HG02938 (cell line): ENCODE measurements at regions not wholly inside any gene's neighbourhood (a gene's known extent, or its start where the extent isn't known, plus 50 kb on each side); places are given as distances from the start of the nearest gene placed in this dataset.

Experiments used
- ATAC-seq: cut with Tn5 transposase; IDR thresholded peaks from one replicate; pipeline ENCODE4 v1.9.1; 2021; ENCODE audit warnings: mild to moderate bottlenecking, moderate library complexity; ENCODE audit not compliant: unreplicated experiment

- no peak for ATAC-seq
These were observed 182.2 kb downstream of the ABCC12 start for GRCh38 chr16:47973552-47973951.

GRCh38 chr16:47972246-47972985 is 183.4 kb downstream of the ABCC12 start:
- ATAC-seq: no peak

DNA sequence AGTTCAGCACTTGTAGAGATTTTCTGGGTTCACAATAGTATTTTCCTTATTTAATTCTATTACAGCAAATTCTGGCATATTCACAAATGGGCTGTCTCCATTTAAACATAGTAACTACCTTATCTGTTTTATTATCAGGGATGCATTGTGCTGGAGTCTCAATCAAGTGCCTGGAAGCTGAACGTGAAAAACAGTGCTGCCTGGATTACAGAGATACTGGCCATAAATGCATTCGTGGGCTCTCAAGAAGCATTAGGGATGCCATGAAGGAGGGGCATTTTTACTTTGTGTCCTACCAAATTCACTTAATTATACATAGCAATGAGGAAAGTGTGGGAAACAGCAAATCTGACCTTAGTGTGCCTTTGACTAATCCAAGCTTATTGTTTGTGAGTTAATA is 184.6 kb downstream of the ABCC12 start:
- ATAC-seq: no peak

GRCh38 chr16:47970291-47970931 is 185.4 kb downstream of the ABCC12 start:
- no peak for ATAC-seq

GRCh38 chr16:47967374-47967773 is 188.4 kb downstream of the ABCC12 start:
- ATAC-seq: no peak

GRCh38 chr16:47966325-47966724 is 189.5 kb downstream of the ABCC12 start:
- ATAC-seq: no peak

GRCh38 chr16:47965439-47965838 is 190.4 kb downstream of the ABCC12 start:
- ATAC-seq: no peak

DNA sequence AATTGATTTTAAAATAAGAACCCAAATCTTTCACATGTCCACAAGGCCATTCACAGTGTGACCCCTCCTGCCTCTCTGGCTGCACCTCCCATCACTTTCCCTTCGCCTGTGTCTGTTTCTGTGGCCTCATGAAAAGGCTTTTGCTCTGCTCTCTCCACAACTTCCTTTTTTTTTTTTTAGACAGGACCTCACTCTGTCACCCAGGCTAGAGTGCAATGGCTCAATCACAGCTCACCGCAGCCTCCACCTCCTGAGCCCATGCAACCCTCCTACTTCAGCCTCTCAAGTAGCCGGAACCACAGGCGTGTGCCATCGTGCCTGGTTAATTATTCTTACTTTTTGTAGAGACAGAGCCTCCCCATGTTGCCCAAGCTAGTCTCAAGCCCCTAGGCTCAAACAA is 197.1 kb downstream of the ABCC12 start:
- no peak for ATAC-seq

- ATAC-seq: no peak
These were observed 198.9 kb downstream of the ABCC12 start for GRCh38 chr16:47956916-47957315.

GRCh38 chr16:47949714-47950113 is 206.1 kb downstream of the ABCC12 start:
- no peak for ATAC-seq

DNA sequence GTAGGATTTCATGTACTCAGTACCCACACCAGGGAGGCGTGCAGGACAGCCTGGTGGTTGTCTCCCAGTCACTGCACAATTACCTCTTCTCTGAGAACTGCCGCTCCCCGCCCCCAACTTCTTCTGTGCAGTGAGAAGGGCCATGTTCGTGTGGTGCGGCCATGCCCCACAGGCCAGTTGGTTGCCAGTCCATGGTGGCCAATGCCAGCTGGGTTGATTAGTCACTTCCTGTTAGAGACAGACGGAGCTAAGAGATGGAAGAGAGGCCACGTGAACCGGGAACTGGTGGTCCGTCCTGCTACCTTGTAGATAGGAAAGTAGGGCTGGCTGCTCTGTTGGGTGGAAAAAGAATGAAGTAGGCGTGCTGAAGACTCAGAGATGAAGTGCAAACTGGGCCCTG is 206.5 kb downstream of the ABCC12 start:
- ATAC-seq: no peak

GRCh38 chr16:47947723-47948122 is 208.1 kb downstream of the ABCC12 start:
- no peak for ATAC-seq

DNA sequence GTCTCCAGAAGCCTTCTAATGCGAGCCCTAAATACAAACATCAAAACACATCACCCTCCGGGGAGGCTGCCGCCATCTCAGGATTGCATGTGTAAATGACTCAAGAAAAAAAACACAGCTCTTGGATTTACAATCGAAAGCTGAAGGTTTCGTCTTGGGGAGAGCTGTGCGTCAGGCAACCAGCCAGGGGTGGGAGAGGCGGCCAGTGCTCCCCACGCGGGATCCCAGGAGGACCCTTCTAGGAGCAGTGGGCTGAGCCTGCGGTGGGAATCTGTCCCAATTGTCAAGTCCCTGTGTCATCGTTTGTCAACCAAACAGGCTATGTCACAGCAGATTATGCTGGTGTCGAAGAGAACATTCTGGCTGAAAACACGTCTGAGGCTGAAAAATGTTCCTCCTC is 209.7 kb downstream of the ABCC12 start:
- no peak for ATAC-seq

- ATAC-seq: no peak
These were observed 211.2 kb downstream of the ABCC12 start for GRCh38 chr16:47944589-47944988.

DNA sequence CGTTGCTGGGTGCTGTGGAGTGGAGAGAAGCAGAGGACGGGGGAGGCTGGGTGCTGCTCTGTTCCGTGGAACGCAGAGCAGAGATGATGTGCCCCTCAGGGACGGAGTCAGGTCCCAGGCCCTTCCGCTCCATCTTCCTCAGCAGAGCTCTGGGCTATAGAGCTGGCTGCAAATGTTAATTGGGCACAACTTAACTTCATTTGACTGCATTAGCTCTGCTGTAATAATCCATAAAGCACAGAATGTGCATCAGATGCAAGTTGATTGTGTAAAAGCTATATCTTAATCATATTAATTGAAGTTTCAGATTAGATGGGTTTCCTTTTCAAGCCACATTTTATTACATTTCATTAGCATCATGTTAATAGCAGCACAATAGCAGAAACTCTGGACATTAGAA is 212.6 kb downstream of the ABCC12 start:
- ATAC-seq: no peak

GRCh38 chr16:47940466-47940865 is 215.3 kb downstream of the ABCC12 start:
- no peak for ATAC-seq

GRCh38 chr16:47939680-47940079 is 216.1 kb downstream of the ABCC12 start:
- no peak for ATAC-seq

DNA sequence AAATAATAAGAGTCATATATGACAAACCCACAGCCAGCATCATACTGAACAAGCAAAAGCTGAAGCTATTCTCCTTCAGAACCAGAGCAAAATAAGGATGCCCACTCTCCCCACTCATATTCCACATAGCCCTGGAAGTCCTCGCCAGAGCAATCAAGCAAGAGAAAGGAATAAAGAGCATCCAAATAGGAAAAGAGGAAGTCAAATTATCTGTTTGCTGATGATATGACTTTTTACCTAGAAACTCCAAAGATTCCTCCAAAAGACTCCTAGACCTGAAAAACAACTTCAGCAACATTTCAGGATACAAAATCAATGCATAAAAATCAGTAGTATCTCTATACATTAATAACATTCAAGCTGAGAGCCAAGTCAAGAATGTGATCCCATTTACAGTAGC is 217.5 kb downstream of the ABCC12 start:
- ATAC-seq: no peak

- no peak for ATAC-seq
These were observed 227.8 kb downstream of the ABCC12 start for GRCh38 chr16:47928008-47928407.

DNA sequence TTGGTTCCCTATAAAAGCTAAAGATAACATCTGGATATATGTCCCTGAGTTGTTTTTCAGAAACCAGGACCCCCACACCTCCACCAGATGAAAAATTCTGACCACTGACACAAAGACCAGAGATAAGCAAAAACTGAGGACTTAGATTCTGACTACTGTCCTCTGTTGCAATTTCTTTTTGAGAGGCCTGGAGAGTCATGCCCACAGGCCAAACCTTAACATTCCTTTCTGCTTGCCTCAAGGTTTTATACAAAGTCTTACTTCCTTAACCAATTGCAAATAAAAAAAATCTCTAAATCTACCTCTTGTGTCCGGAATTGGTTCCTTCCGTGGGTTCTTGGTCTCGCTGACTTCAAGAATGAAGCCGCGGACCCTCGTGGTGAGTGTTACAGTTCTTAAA is 228.5 kb downstream of the ABCC12 start:
- no peak for ATAC-seq

DNA sequence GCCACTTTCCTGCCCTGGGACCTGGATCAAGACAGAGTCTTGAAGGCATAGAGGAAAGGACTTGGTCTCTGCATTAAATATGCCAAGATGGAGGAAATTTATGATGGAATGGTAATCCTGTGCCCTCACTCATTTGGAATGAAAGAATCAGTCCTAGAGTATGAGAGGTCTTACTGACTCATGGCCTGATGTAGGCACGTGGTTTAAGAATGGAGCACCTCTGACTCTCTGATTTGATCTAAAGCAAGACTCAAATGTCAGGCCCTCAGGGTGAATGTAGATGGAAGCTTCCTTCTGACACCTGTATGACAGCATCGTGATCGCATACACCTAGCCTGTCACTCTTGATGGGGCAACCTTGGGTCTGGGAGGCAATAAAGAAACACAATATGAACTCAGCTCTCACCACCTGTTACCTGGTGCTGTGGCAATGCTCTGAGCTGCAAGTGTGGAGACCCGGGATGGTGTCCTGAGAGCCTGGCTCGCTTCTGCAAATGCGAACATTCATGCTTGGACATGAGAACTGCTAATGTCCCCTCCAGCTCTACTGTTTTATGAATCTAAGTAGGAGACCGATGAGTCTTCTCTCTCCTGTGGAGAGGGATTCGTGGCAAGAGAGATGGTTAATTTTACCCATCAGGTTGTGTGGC is 229.9 kb downstream of the ABCC12 start:
- ATAC-seq: no peak

DNA sequence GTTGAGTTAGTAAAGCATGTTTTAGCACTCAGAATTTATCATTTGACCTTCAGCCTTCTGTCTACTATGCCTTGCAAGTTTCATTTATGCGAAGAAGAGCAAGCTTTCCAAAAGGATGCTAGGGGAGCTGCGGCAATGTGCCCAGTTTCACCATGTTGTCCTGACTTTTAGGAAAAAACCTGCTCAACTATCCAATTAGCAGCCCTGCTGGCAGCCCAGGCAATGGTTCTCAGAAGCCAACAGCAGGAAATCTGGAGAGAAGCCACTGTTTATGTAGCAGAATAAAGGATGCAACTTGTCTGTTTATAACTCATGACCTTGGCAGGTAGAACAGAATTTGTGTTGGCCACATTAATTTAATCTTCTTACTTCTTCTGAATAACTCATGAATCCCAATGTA is 230.8 kb downstream of the ABCC12 start:
- ATAC-seq: no peak
